ENCODE measurements at regions not wholly inside any gene's neighbourhood (a gene's known extent, or its start where the extent isn't known, plus 50 kb on each side); places are given as distances from the start of the nearest gene placed in this dataset.

DNA sequence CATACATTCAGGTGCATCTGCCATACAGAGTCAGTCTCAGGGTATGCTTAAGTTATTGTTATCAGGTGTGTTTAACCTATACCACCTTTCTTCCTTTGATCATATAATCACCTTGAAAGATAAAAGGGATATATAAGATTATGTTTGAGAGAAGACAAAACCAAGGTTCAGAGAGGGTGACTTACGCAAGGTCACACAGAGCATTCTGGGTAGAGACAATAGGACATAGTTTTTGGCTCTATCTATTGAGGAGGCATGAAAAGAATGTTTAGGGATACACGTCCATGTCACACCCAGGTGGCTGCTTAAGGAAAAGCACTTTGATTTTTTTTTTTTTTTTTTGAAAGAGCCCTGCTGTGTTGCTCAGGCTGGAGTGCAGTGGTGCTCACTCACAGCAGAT, 327.1 kb upstream of the RPS6KA3 start:
- TF ChIP-seq EZH2 (IDR thresholded peaks at IDR 0.05; ENCODE audit: low read length, unreplicated experiment) (no peak), EZH2phosphoT487 (IDR thresholded peaks at IDR 0.05; ENCODE audit: borderline replicate concordance, low read length) (no peak)
- TF ChIP-seq, protein P1, sequence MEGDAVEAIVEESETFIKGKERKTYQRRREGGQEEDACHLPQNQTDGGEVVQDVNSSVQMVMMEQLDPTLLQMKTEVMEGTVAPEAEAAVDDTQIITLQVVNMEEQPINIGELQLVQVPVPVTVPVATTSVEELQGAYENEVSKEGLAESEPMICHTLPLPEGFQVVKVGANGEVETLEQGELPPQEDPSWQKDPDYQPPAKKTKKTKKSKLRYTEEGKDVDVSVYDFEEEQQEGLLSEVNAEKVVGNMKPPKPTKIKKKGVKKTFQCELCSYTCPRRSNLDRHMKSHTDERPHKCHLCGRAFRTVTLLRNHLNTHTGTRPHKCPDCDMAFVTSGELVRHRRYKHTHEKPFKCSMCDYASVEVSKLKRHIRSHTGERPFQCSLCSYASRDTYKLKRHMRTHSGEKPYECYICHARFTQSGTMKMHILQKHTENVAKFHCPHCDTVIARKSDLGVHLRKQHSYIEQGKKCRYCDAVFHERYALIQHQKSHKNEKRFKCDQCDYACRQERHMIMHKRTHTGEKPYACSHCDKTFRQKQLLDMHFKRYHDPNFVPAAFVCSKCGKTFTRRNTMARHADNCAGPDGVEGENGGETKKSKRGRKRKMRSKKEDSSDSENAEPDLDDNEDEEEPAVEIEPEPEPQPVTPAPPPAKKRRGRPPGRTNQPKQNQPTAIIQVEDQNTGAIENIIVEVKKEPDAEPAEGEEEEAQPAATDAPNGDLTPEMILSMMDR (conservative IDR thresholded peaks at IDR 0.05; ENCODE audit: low read depth, low read length) = no peak

Measured in PC-3 (cell line).